ENCODE measurements at regions not wholly inside any gene's neighbourhood (a gene's known extent, or its start where the extent isn't known, plus 50 kb on each side); places are given as distances from the start of the nearest gene placed in this dataset.

DNA sequence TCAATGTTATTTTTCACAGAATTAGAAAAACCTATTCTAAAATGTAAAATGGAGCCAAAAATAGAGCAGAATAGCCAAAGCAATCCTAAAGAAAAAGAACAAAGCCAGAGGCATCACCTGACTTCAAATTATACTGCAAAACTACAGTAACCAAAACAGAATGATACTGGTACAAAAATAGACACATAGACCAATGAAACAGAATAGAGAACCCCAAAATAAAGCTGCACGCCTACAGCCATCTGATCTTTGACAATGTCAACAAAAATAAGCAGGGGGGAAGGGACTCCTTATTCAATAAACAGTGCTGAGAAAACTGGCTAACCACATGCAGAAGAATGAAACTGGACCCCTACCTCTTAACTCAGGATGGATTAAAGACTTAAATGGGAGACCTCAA lies 65.8 kb upstream of the PDE4D start:
- no peaks in the 10 kb centered on the region for H3K4me1 Mint-ChIP-seq (ENCODE audit: low read depth)
- no peak overlapping the region for H3K4me3 Mint-ChIP-seq
- H3K9me3 Mint-ChIP-seq (ENCODE audit: insufficient read depth) = no peaks in the 10 kb centered on the region
- CTCF ChIA-PET = no interaction called here
- no peak overlapping the region for H3K27ac Mint-ChIP-seq
- H3K36me3 Mint-ChIP-seq (ENCODE audit: low read depth) = no peaks in the 10 kb centered on the region
- no peak for DNase-seq
- ATAC-seq = no peak
- POLR2A ChIA-PET = no interaction called here
- H3K27me3 Mint-ChIP-seq (ENCODE audit: low read depth) = no peaks in the 10 kb centered on the region

DNA sequence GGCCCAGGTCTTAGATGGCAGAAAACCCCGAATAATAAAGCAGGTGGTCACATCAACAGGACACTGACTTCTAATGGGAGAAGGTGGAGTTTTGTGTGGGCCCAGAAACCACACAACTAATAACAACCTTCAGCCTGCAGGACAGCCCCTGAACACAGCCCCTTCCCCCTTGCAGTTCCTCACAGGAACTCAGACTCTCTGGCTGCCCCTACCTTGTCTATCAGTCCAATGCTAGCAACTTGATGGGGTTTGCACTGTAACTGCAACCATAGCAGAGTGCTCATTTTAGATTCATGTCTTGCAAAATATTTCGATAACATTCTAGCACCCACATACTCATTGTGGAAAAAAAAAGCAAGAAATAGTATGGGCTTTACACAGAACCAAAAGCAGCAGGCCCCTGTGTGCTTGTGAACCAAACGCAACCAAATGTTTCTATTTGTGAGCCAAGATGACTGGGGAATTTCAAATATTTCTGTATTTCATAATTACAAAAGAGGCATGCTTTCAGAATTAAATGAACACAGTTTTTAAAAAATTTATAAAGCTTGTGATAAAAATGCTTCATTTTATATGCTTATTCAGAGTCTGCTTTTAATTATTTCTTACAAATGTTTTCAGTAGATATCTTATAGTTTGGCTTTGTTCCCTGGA lies 62.7 kb upstream of the PDE4D start:
- ATAC-seq = no peak
- Mint-ChIP-seq H3K4me1 (ENCODE audit: low read depth) (no peaks in the 10 kb centered on the region), H3K4me3 (no peak overlapping the region), H3K36me3 (ENCODE audit: low read depth) (no peaks in the 10 kb centered on the region), H3K9me3 (ENCODE audit: insufficient read depth) (no peaks in the 10 kb centered on the region), H3K27ac (no peak overlapping the region), H3K27me3 (ENCODE audit: low read depth) (no peaks in the 10 kb centered on the region)
- ChIA-PET POLR2A (no interaction called here), CTCF (no interaction called here)
- no peak for DNase-seq

DNA sequence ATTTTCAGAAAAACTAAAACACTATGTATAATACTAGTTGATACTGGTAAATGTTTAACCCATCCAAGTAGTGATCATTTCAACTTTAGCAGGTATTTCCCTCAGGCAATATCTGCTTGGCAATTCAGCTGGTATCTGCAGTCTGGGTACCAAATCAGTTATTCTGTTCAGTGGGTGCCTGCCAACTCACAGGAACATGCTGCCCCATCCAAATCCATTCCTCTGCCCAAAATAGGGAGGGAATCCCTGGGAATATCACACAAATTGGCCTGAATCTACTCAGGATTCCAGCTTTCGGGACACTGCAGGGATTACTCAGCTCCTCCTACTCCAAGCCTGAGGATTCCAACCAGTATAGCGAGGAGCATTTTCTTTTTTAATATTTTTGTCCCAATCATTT lies 61.7 kb upstream of the PDE4D start:
- H3K36me3 Mint-ChIP-seq (ENCODE audit: low read depth) = no peaks in the 10 kb centered on the region
- no peak overlapping the region for H3K27ac Mint-ChIP-seq
- no peak for DNase-seq
- ChIA-PET CTCF (no interaction called here), POLR2A (no interaction called here)
- ATAC-seq = no peak
- no peaks in the 10 kb centered on the region for H3K4me1 Mint-ChIP-seq (ENCODE audit: low read depth)
- no peaks in the 10 kb centered on the region for H3K9me3 Mint-ChIP-seq (ENCODE audit: insufficient read depth)
- H3K4me3 Mint-ChIP-seq = no peak overlapping the region
- no peaks in the 10 kb centered on the region for H3K27me3 Mint-ChIP-seq (ENCODE audit: low read depth)

DNA sequence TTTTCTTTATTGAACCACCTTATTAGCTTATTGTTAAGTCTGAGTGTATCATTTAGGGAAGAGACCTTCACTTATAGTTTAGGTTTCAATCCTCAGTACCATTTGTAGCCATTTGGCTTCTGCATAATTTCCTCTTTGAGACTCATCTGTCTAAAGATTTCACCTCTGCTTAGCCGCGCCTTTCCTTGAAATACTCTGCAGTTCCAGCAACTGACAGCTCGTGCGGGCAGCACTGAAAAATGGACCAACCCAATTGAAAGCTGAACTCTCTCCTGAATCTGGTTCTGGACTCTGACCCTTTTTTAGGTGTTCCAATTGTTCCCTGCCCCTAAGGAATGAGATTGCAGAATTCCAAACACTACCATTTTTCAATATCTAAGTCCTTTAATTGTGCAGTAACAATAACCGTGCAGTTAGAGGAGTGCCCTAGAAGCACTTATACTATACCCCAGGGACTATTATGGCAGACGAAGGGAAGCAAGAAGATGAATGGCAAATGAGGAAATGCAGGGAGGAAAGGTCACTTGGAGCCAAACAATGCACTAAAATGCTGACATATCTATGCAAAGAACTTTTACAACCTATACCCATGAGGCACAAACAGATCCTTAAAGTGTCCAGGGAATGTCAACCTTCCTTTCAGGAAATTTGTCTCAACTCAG lies 50.1 kb upstream of the PDE4D start:
- Mint-ChIP-seq H3K36me3 (ENCODE audit: low read depth) (no peaks in the 10 kb centered on the region), H3K4me3 (no peak overlapping the region), H3K27ac (no peak overlapping the region), H3K9me3 (ENCODE audit: insufficient read depth) (no peaks in the 10 kb centered on the region), H3K27me3 (ENCODE audit: low read depth) (no peaks in the 10 kb centered on the region), H3K4me1 (ENCODE audit: low read depth) (no peaks in the 10 kb centered on the region)
- ATAC-seq (no peak), DNase-seq (no peak)
- CTCF ChIA-PET = no interaction called here
- POLR2A ChIA-PET = no interaction called here
